HG03196 (cell line): ENCODE measurements at regions not wholly inside any gene's neighbourhood (a gene's known extent, or its start where the extent isn't known, plus 50 kb on each side); places are given as distances from the start of the nearest gene placed in this dataset.

Experiments used
- ATAC-seq: cut with Tn5 transposase; IDR thresholded peaks from one replicate; pipeline ENCODE4 v1.9.1; 2021; ENCODE audit not compliant: unreplicated experiment

DNA sequence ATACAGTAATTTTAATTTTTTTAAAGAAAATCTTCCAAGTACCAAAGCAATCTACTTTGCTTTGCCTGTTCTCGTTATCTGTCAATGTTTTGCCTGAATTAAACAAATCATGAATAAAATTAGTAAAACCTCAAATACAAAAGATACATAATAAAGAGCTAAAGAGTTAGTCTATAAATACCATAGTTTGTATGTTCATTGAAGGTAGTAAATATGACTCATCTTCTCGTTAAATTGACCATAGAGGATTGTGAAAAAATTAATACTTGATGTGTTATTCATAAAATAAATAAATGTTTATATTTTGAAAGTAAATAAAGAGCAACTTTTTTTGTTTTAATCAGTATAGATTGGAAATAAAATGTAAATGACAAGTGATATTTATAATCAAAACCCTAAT lies 246.5 kb upstream of the PLSCR5 start:
- no peak for ATAC-seq

DNA sequence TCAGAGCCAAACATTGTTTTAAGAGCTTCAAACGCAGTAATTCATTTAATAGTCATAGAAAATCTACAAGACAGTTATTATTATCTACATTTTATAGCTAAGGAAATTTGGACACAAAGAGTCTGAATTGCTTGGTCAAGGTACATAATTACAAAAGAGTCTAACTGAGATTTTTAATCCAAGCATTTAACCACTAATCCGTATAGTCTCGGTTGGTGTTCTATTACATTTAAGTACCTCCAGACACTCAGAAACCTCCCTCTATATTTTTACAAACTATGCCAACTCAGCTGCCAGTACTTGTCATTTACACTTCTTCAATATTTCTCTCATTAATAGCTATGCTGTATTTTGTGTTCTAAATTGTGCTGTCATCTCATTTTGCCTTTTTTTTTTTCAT lies 240.2 kb upstream of the PLSCR5 start:
- no peak for ATAC-seq

DNA sequence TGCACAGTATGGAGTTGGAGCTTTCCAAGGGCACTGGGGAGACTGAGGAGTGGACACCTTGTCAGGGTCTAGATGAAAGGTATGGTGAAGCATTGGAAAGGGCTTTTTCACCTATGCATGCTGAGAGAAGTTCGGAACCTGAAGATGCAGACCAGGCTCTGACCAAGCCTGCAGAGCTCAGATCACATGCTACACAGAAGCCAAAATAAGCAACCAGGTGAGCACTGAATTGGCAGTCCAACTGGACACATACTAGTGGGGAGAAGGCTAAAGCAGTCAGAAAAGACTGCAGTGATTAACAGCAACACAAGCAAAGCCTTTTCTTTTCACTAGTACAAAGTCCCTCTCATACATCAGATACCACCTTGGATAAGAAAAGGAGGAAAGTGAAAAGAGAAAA lies 238.3 kb upstream of the PLSCR5 start:
- ATAC-seq = no peak

DNA sequence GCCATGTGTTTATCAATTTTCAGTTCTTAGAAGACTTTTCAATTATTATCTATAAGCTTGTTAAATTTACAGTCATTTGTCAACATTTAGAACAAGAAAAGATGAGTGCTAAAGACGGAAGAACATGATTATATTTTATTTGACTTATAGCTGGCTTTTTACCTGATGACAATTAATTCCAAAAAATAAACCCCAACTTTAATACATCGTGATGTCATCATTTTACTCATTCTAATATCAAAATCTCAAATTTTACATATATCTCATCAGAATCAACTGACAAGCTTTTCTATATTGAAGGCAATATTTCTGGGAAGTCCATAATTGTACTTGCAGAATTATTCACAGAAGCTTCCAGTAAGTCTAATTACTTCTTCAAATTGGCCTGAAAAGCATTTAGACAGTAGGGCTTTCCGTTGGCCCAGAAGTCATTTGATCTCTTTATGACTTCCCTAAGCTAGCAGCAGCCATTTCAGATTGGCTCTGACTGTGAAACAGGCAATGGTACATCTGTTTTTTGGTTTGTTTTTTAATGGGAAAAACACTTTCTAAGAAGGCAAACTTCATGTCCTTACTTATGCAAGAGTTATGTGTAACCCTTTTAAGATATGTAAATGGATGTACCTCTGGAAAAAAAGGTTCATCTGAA lies 234.7 kb upstream of the PLSCR5 start:
- no peak for ATAC-seq

DNA sequence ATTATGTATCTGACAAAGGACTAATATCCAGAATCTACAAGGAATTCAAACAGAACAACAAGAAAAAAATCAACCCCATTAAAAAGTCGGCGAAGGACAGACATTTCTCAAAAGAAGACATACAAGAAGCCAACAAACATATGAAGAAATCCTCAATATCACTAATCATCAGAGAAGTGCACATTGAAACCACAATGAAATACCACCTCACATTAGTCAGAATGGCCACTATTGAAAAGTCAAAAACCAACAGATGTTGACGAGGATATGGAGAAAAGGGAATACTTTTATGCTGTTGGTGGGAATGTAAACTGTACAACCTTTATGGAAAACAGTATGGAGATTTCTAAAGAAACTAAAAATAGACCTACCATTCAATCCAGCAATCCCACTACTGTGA lies 233.1 kb upstream of the PLSCR5 start:
- ATAC-seq = no peak

DNA sequence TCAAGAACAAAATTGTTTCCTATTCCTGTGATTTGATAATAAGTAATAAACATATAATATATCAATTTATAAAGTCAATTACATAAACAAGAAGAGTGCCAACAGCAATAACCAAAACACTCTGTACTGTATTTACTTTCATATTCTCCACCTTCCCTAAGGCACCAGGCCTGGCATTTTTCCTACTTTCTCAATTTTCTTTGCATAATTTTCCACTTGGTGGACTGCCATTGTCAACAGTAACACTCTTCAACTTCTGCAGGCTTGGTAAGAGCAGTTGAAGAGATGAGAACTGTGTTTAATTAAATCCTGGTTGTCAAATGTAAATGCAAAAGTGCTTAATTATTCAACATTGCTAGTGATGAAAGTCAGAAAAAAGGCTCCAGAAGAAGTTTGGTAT lies 229.8 kb upstream of the PLSCR5 start:
- no peak for ATAC-seq

DNA sequence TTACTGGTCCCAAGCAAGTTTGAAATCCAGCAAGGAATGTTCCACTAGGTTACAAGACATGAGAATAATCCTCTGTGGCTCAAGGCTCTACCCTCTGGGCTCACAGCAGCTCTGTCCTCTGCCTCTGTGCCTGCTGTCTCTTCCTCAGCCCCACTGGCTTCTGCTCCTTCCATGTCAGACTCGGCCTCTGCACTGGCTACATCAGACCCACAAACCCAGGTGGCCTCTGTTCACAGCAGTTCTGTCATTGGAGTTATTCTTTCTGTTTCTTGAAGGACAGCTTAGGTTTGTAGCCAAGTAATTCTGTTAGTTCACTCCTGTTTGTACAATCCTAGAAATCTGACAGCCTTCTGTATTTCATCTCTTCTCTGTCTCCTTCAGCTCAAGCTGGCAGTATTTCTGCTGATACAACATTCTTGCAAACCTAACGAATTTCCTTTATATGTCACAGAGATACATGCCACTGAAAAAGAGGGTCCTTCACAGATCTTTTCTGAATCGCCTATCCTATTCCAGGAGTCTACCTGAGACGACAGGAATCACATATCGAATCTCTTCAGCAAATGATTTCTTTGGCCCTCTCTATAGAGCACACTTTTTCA lies 227.8 kb upstream of the PLSCR5 start:
- ATAC-seq = no peak

DNA sequence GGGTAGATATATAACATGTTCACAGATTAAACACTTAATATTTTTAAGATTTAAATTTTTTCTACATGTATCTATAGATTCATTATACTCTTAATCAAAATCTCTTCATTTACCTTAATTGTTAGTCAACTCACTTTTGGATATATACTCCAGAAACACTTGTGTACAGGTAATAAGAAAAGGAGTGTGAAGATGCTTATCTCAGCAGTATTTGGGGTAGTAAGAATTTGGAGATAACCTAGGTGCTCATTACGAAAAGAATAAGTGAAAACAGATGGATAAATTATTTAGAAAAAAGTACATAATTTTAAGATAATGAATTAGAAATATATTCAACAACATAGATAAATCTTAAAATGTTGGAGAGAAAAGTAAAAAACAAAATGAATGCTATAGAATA lies 226.5 kb upstream of the PLSCR5 start:
- ATAC-seq = no peak

DNA sequence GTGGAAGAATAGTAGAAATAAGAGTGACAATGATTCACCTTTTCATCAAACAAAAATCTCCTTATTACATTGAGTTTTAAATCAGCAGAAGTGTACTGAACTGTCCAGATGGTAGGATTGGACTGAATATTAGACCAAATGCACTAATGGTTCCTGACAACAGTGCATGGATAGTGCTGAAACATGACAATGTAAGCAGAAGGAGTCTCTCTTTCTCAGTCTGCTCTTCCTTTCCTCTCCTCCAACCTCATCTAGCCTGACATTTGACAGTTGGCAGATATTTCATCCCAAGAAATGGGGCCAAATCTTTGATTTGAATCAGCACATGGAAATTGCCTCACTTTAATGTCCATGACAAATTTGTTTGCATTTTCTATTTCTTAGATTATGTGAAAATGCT lies 225.1 kb upstream of the PLSCR5 start:
- ATAC-seq = no peak

DNA sequence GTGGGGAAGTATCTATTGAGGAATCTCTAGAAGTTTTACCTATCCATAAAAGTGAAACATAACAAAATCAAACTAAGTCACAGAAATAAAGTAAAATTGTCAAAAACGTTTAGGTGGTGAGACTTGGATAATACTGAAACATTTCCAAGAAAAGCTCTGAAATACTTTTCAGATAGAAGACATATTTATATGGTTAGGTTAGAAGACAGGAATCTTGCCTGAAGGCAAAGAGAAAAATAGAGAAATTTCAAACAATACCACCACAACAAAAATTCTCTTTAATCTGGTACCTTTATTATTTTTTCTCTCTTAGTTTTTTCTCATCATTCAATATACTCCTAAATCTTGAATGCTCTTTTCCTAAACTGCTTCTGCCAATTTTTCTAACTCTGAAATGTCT lies 222.7 kb upstream of the PLSCR5 start:
- no peak for ATAC-seq

DNA sequence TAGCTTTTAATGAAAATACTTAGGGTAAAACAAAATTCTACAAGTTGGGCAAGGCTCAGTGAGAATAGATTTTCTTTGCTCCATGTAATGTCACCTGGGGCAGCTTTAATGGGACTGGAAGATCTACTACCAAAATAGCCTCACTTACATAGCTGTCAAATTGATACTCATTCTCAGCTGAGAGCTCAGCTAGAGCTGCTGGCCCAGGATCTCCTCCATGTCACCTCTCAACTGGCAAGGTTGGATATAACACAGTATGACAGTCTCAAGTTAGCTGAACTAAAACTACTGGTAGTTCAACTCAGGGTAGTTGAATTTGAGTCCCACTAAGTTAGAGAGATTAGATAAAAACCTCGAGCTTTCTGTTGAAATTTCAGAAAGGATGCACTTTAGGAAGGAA lies 218.5 kb upstream of the PLSCR5 start:
- no peak for ATAC-seq

DNA sequence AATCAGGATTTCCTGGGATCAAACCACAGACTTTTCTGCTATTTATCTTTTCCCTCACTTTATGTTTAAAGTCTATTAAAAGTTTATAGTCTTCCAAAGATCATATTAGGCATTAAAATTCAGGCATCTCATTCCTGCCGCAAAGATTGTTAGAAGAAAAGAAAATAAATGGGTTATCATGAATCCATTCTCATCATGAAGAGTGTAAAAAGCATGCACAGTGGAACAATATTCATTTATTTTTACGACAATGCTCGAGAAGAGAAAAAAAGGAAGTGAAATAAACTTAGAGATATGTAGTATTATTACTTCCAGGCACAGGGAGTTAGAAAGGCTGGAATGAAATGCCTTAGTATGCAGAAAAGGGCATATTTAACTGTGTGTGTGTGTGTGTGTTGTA lies 213.7 kb upstream of the PLSCR5 start:
- no peak for ATAC-seq

DNA sequence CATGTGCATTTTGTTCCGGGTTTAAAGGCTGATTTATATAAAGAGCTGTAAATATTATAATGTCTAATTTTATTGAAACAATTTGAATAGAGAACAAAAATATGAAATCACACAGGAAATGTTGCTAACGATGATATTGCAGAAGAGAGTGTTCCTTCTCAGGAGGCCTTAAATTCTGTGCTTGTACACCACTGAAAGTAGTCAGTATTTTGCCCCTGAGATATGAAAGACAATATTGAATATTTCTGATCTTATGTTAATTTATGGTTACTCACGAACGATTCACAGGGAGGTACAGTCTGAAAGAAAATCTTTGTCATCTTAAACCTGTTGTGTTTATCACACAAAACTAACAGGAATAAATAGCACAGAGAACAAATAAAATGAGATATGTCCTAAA lies 213.2 kb upstream of the PLSCR5 start:
- no peak for ATAC-seq

DNA sequence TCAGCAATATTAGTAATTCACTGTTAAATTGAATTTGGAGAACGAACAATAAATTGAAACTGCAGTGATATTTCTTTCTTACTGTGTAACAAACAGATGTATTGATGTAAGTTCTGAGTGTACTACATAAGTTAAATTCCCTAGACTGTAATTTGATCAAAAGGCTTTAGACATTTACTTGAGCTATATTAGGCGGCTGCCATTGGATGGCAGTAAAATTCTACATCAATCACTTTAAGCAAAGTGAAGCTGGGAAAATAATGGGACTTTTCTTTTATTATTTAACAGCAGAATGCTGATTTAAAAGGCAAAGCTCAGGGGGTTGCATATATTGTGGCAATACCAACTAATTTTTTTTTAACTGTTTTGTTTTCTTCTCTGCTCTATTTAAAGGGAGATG lies 212.6 kb upstream of the PLSCR5 start:
- ATAC-seq = no peak

DNA sequence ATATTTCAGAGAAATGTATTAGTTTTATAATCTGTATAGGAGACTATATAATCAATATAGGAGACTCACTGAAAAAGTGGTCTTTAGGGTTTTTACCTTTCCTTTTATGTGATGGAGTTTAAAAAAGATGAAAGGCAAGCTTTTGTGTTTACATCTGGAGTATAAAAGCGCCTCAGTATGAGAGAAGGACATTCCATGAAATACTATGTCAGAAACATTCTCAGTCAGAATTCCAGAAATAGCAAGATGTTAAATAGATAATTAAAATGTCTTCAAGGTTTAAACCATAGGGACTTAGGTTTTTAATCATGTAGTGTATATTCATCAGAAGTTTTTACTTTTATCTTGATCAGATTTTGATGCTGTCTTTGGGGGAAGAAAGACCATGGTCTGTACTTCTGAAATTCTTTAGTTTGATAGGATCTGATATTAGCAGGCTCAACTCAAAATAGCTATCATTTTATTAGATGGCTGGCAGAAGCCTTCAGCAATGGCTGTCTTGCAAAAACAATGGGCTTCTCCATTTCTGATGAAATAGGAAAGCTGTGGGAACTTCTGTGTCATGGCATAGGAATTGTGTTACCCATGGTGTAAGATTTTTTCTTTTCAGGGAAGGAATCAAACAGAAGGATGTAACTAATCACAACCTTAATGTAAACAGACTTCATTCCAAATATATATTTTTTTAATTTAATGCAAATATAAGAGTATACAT lies 209.6 kb upstream of the PLSCR5 start:
- ATAC-seq = no peak

DNA sequence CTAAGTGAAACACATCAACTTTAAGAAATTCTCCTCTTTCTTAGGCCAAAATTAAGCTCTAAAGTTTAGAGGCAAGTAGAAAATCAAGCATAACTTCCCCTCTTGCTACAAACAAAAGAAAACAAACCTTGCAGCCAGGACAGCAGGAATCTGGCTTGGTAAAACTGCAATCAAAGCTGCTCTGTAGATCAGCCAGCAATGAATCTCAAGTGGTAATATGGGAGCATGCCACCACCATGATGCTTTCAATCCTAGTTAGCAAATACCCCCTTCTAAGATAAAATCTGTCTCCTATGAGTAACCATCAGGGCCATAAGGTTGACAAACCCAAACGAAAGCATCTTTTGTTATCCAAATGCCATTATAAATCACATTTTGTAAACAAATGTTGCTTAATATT lies 208.3 kb upstream of the PLSCR5 start:
- no peak for ATAC-seq

DNA sequence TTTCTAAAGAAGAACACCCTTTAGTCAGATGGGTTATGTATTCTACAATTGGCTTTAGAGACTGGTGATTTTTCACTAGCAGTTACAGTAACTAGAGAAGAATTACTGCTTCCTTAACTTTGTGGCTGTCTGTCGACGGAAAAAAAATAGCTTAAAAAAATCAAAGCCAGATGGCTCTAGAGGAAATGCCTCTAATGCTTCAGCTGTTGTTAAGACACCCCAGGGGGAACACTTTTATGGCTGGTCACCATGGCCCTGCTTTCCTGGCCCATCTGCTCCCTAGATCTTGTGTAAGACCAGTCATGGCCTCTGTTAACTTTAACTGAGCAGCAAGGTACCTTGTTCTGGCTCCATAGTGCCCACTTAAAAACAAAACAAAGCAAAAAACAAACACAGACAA lies 198.6 kb upstream of the PLSCR5 start:
- ATAC-seq = no peak

DNA sequence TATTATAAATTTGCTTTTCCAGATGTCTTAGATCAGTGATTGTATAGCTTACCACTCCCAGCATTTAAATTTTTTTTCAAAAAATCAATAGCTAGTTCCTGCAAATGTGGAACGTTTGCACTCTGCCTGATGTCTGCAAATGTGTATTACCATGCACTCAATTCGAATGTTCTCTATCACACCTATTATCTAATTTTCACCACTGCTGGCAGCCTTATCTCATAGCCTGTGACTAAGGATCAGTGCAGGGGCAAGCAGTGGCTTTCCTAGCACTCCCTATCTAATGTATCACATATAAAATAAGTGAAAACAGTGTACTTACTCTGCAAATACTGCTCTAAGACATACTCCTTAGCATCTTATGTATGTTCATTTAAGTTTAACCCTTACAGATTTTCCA lies 196.3 kb upstream of the PLSCR5 start:
- ATAC-seq = no peak

DNA sequence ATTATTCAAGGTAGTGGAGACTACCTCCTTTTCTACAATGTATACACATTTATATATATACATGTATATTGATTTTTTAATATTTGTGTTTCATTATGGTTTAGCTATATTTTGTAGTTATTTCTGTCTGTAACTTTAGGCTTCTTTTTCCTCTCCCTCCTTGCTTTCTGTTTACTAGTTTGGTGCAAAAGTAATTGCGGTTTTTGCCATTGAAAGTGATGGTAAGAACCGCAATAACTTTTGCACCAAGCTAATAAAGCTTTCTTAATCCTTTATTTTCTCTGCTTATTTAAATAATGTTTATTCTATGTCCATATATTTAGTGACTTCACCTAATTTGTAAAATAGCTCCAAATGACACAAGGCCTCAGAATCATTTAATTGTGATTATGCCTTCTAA lies 195.3 kb upstream of the PLSCR5 start:
- ATAC-seq = no peak

DNA sequence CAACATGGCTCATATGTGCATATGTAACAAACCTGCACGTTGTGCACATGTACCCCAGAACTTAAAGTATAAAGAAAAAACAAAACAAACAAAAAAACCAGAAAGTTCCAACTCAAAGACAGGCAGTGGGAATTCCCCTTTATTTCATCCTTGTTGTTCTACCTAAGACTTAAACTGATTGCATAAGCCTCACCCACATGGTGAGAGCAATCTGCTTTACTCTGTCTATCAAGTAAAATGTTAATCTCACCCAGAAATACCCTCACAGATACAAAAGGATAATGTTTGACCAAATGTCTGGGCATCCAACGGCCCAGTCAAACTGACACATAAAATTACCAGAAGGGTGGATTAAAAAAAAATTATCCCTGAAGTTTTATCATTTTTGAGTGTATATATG lies 190.9 kb upstream of the PLSCR5 start:
- no peak for ATAC-seq

DNA sequence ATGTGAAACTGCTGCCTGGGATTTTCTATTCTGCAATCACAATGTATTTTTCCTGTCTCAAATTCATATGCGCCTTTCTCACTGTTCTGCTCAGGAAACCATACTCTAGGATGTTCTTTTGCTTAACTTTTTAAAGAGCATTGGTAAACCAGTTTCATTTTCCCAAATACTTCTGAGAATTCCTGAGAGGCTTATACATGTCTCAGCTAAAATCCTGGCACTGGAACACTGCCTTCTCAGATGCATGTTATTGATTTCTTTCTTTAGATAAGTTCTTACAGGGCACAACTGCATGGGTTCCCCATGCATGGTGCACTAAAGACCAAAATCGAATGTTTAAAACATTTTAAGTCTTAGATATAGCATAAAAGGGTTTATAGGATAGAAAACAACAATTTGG lies 178.3 kb upstream of the PLSCR5 start:
- no peak for ATAC-seq

DNA sequence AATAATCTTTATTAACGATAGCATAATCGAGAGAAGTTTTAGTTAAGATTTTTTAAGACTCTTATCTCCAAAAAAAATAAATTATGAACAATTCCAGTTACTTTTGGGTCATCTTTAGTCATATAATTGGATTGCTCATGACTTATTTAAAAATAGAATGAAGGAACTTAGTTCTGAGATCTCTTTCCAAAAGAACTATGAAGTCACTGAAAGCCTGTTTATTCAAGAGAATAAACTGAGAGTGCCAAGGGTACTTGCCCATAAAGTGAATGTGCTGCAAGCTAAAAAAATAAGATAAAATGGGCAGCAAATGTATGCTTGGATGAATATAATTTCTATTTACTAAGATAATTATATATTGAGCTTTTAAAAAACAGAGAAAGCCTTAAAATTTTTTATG lies 176.5 kb upstream of the PLSCR5 start:
- ATAC-seq = no peak

DNA sequence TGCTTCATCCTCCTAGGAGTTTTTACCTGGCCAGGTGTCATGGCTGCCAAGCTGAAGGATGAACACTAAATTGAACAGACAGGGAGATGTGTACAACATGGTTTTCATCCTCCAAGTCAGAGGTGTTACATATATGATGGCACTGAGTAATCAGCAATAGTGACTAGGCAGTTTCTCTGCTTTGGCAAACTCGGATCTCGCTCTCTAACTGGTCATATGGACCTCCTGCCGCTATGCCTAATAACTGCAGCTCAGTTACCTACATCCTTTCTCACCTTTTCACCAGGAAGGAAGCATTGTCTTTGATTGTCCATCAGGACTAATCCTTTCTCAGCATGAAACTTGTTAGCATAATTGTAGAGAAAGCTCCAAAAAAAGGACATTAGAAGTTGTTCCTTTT lies 175.9 kb upstream of the PLSCR5 start:
- no peak for ATAC-seq
